ENCODE measurements at regions not wholly inside any gene's neighbourhood (a gene's known extent, or its start where the extent isn't known, plus 50 kb on each side); places are given as distances from the start of the nearest gene placed in this dataset.

DNA sequence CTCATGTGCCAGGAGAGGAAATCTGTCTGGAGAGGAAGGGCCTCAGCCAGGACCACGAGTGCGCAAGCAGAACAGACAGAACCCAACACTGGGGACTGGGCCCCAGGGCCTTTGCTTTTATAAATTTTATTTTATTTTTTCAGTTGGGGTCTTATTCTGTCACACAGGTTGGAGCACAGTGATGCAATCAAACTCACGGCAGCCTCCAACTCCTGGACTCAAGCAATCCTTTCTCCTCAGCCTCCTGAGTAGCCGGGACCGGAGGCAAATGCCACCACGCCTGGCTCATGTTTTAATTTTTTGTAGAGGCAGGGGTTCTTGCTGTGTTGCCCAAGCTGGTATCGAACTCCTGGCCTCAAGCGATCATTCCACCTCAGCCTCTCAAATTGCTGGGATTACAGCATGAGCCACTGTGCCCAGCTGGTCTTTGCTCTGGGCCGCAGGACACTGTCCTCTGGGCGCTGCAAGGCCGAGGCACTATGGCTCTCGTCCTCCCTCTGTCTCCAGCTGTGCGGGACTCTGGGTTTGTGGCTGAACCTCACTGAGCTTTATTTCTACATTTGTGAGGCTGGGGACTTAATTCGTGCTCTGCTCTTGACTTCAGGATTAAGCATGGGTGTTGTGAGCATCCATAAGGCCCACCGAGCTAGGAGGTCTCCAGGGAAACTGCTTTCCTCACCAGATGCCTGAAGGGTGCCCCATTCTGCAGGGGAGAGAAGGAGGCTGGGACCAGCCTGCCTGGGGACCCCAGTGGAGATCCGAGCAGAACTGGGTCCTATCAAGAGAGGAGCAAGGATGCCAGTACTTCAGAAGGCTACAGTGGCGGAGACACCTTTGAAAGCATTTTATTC, 144.2 kb upstream of the VSTM2B start:
- in situ Hi-C loops (cut with HindIII; ENCODE audit: low pct_ligation_motif_present, low sequenced_read_pairs), result no loop called here
- H3K27me3 ChIP-seq (replicated peaks), result no peaks in the 10 kb centered on the region
- TF ChIP-seq, protein P1, sequence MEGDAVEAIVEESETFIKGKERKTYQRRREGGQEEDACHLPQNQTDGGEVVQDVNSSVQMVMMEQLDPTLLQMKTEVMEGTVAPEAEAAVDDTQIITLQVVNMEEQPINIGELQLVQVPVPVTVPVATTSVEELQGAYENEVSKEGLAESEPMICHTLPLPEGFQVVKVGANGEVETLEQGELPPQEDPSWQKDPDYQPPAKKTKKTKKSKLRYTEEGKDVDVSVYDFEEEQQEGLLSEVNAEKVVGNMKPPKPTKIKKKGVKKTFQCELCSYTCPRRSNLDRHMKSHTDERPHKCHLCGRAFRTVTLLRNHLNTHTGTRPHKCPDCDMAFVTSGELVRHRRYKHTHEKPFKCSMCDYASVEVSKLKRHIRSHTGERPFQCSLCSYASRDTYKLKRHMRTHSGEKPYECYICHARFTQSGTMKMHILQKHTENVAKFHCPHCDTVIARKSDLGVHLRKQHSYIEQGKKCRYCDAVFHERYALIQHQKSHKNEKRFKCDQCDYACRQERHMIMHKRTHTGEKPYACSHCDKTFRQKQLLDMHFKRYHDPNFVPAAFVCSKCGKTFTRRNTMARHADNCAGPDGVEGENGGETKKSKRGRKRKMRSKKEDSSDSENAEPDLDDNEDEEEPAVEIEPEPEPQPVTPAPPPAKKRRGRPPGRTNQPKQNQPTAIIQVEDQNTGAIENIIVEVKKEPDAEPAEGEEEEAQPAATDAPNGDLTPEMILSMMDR (IDR thresholded peaks at IDR 0.05; ENCODE audit: low read depth, low read length, missing control alignments), result no peak
- H3K27ac ChIP-seq, result no peak overlapping the region
- H3K4me3 ChIP-seq (ENCODE audit: low read depth, low read length), result no peak overlapping the region
- DNase-seq, result no peak
- H3K36me3 ChIP-seq (replicated peaks), result no peaks in the 10 kb centered on the region

DNA sequence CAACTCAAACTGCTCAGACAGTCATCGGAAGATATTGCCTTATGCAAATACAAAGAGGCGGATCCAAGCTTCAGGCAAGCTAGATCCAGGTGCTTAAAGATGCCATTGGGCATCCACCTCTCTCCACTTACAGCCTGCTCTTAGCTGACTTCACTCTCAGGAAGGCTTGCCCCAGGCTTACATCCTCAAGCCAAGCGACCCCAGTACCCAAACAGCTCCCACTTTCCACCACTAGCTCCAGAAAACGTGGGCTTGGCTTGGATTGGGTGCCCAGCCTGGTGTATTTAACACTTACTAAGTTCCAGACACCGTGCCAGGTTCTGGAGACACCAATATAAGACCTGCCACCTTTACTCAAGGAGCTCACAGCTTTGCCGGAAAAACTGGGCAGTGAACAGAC, 142.1 kb upstream of the VSTM2B start:
- no peak overlapping the region for H3K4me3 ChIP-seq (ENCODE audit: low read depth, low read length)
- no peaks in the 10 kb centered on the region for H3K36me3 ChIP-seq (replicated peaks)
- DNase-seq, result no peak
- TF ChIP-seq, protein P1 (IDR thresholded peaks at IDR 0.05; ENCODE audit: low read depth, low read length, missing control alignments), result no peak
- H3K27me3 ChIP-seq (replicated peaks), result no peaks in the 10 kb centered on the region
- no peak overlapping the region for H3K27ac ChIP-seq
- in situ Hi-C loops (cut with HindIII; ENCODE audit: low pct_ligation_motif_present, low sequenced_read_pairs), result no loop called here

DNA sequence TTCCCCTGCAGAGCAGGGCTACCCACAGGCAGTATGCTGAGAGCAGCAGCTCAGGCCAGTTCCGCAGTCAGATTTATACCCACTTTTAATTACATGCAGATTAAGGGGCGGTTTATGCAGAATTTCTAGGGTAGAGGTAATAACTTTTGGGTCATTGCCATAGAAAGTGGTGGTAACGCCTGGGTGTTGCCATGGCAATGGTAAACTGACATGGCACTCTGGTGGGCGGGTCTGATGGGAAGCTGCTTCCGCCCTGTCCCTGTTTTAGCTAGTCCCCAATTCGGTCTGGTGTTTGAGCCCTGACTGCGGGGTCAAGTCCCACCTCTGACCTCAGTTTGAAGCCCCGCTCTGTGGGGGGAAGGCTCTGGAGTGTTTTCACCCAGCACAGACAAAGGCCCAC, 141.1 kb upstream of the VSTM2B start:
- DNase-seq, result no peak
- TF ChIP-seq, protein P1 (IDR thresholded peaks at IDR 0.05; ENCODE audit: low read depth, low read length, missing control alignments), result no peak
- Histone ChIP-seq H3K36me3 (replicated peaks) (no peaks in the 10 kb centered on the region), H3K27ac (no peak overlapping the region), H3K27me3 (replicated peaks) (no peaks in the 10 kb centered on the region), H3K4me3 (ENCODE audit: low read depth, low read length) (no peak overlapping the region)
- in situ Hi-C loops (cut with HindIII; ENCODE audit: low pct_ligation_motif_present, low sequenced_read_pairs), result no loop called here

DNA sequence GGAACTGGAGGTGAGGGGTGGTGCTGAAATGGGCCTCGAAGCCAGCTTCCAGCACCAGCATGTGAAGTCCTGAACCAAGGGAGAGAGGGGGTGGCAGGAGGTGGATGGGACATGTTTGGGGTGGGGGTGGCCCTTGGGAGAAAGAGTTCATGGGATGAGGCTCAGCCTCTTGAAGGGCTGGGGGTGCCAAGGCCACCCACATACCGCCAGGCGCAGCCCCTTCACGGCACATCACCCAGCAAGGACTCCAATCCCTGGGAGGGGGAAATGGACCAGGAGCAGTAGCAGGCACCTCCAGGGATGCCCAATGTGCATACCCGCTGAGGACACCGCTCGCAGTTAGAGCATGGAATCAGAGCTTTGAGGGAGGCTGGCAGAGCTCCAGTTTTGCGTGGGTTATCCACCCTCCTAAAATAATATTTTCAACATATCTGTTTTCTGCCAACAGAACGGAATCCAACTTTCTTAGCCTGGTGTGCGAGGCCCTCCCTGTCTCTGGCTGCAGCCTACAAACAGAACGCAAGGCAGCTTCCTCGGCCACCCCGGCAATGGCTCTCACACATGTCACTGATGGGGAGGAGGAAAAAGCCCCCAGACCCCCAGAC, 140.5 kb upstream of the VSTM2B start:
- no peak overlapping the region for H3K4me3 ChIP-seq (ENCODE audit: low read depth, low read length)
- H3K27ac ChIP-seq, result no peak overlapping the region
- no peaks in the 10 kb centered on the region for H3K27me3 ChIP-seq (replicated peaks)
- DNase-seq, result no peak
- in situ Hi-C loops (cut with HindIII; ENCODE audit: low pct_ligation_motif_present, low sequenced_read_pairs), result no loop called here
- TF ChIP-seq, protein P1 (IDR thresholded peaks at IDR 0.05; ENCODE audit: low read depth, low read length, missing control alignments), result no peak
- H3K36me3 ChIP-seq (replicated peaks), result no peaks in the 10 kb centered on the region

DNA sequence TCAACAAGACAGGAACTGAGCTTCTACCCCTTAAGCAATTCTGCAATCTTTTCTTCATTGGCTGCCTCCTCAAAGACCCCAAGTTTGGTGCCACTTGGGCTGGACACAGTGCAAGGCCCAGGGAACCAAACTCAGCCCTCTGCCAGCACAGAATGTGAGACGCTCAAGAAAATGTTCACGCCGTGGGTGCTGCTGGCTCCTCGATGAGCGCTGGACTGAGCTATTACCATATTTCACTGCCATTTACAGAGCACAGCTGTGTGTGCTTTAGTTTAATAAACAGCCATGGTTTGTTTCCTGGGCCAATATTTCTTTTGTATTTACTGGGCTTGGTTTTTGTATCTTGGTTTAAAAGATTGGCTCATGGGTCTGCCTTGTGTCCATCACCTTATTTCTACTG, 138.8 kb upstream of the VSTM2B start:
- TF ChIP-seq, protein P1 (IDR thresholded peaks at IDR 0.05; ENCODE audit: low read depth, low read length, missing control alignments), result no peak
- in situ Hi-C loops (cut with HindIII; ENCODE audit: low pct_ligation_motif_present, low sequenced_read_pairs), result no loop called here
- H3K27me3 ChIP-seq (replicated peaks), result no peaks in the 10 kb centered on the region

More for the DNA sequence above, 138.8 kb upstream of the VSTM2B start:
- H3K4me3 ChIP-seq (ENCODE audit: low read depth, low read length), result no peak overlapping the region
- no peak for DNase-seq
- H3K36me3 ChIP-seq (replicated peaks), result no peaks in the 10 kb centered on the region
- no peak overlapping the region for H3K27ac ChIP-seq

All from brain microvascular endothelial cell (primary cell).